NCI-H2227 (cell line): ENCODE measurements at regions not wholly inside any gene's neighbourhood (a gene's known extent, or its start where the extent isn't known, plus 50 kb on each side); places are given as distances from the start of the nearest gene placed in this dataset.
"Not testable (repeated sequence)": the region's sequence is repeated elsewhere in the genome, so short reads cannot be mapped to it uniquely, and the experiment has no call there.

Source experiments
- DNase-seq: peaks from one replicate; lab custom pipeline; 2025; ENCODE audit not compliant: unreplicated experiment; lab: John Stamatoyannopoulos, UW

DNA sequence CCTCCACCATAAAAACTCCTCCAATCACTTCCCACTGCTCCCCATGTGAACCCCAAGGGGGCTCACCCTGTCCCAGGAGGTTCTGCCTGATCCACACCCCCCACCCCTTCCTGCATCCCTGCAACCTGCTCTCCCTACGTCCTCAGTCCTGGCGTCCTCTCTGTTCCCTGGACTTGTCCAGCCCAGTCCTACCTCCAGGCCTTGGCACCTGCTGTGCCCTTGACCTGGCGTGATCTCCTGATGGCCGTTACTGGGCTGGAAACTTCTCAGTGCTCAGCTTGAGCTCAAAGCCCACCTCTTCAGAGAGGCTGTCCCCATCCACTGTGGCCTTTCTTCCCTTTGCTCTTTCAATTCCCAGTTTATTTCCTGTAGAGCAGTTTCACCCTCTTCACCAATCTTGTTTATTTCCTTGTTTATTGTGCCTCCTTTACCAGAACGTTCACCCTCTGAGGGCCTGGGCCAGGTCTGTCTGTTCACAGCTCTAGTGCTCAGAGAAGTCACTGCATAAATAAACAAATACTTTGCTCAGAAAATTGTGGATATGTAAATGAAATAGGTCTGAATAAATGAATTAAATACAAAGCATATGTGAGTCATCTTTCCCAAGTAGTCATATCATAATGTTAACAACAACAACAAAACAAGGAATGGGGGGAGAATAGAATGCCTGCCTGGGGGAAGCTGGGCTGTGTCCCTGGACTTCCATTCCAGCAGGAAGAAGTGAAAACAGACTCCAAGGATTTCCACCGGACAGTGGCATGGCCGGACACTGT, 175.7 kb upstream of the SULF2 start:
- DNase-seq, result no peak

GRCh38 chr20:47960277-47960676, 175.0 kb upstream of the SULF2 start:
- no peak for DNase-seq

DNA sequence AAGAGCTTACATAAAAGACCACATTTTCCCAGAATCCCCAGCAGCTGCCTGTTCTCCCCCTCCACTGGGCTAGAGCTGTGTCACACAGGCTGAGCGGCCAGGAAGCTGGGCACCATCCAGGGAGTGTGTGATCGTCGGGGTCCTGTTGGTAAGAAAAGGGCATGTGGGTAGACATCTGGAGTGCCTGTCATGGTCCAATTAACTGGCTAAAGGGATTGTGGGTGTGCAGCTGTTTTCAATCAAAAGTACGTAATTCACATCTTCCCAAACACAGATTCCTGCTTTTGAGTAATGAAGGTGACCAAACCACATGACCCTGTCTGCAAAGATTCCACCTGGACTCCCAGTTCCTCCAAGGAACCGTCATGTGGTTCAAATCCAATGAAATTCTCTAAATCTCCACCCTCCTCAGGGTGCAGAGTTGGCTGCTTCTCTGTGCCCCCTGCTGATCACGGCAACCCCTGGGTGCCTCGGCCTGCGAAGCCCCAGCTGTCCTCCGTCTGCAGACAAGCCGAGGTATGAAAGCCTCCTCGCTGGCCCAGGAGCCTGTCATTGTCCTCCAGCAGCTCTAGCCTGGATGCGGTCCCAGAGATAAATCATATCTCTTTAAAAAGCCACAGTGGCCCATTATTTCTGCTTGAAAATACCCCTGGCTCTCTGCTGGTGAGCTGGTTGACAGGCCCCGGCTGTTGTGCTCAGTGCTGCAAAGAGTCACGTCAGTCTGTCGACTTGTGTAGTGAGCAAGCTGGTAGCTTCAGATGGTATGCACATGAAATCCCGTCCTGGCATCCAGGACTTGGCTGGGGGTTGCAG, 172.9 kb upstream of the SULF2 start:
- not testable (repeated sequence) for DNase-seq

DNA sequence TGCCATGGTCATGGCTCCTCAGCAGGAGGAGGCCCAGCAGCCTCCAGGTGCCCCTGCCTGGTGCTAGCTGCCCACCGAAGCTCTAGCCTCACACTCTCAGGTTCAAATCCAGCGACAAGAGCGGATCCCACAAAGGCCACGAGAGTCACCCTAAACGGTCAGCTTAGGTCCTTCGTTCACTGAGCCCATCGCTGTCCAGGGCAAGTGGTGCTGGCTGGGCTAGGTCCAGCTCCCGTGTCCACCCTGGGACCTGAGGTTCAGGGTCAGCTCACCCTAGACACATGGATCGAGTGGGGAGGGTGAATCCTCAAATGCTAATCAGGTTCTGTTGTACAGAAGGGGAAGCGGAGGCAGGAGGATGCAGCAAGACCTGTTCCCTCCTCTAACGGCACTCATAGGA, 171.9 kb upstream of the SULF2 start:
- DNase-seq, result no peak

- no peak for DNase-seq
Observed at GRCh38 chr20:47956268-47956995, 171.2 kb upstream of the SULF2 start.

- DNase-seq, result no peak
Observed at GRCh38 chr20:47953471-47953870, 168.2 kb upstream of the SULF2 start.

- no peak for DNase-seq
Observed at GRCh38 chr20:47952023-47952564, 166.8 kb upstream of the SULF2 start.

GRCh38 chr20:47951521-47951971, 166.3 kb upstream of the SULF2 start:
- no peak for DNase-seq

- DNase-seq, result no peak
Observed at GRCh38 chr20:47950913-47951283, 165.6 kb upstream of the SULF2 start.

- peak; percentile 33 for DNase-seq
Observed at GRCh38 chr20:47950124-47950912, 165.0 kb upstream of the SULF2 start.

- DNase-seq, result no peak
Observed at GRCh38 chr20:47949230-47949629, 163.9 kb upstream of the SULF2 start.

DNA sequence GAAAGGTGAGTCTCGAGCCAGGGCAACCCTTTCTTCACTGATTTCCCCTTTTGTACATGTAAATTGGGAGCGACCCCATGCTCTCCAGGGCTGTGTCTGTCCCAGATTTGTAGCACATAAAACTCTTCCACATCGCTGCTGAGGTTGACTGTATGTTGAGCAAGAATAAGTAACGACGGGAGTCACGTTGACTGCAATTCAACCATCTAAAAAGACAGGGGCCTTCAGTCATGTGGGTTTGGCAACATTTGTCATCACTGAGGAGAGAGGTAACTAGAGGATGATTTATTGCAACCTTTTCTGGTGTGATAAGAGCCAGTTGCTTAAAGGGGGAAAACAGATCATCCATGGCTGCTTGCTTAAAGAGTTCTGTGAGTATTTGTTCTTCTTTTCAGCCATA, 159.4 kb upstream of the SULF2 start:
- DNase-seq, result no peak

- DNase-seq, result no peak
Observed at GRCh38 chr20:47941869-47942268, 156.6 kb upstream of the SULF2 start.

DNA sequence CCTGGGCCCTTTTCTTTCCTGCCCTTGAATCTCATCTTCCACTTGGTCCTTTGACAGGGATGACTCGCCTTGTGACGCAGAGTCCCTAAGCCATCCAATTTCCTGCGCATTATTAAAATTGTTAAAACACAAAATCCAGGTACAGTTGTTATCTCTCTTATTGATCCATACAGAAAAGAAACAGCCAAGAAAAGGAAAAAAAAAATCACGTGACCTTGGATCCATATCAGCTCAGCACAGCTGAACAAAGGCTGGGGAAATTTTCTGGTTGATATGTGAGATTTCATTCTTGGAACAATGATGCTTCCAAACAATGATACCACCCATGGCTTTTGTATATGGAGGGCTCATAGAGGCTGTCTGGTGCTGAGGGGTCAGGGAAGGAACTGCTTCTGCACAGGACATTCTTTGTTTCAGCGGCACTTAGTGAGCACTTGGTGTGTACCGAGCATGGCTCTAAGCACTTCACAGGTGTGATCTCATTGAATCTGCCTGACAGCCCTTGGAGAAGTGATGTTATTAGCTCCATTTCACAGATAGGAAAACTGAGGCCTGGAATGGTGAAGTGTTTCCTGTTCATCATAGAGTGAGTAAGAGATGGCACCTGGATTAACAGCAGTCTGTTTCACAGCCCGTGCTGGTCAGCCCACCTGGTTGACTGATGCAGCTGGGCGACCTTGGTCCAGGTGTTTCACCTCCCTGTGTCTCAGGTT, 155.0 kb upstream of the SULF2 start:
- no peak for DNase-seq

GRCh38 chr20:47936612-47937011, 151.3 kb upstream of the SULF2 start:
- DNase-seq, result no peak

GRCh38 chr20:47934761-47935160, 149.5 kb upstream of the SULF2 start:
- DNase-seq, result no peak

DNA sequence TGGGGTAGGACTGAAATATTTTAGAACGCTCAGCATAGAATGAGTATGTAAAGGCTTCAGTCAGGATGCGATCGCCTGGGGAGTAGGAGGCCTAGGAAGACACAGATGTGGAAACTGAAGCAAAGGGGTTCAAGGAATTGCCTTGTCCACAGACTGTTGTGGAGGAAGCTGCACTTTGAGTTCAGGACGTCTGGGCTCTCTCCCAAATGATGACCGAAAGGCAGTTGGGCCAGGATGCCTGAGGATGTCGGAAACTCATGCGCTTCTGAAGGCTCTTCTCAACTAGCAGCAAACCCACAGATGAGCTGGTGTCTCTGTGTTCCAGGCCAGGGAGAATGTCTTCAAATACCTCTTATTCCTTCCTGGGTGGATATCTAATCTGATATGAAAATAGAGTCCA, 146.2 kb upstream of the SULF2 start:
- DNase-seq, result no peak

GRCh38 chr20:47931002-47931401, 145.7 kb upstream of the SULF2 start:
- DNase-seq, result no peak

- no peak for DNase-seq
Observed at GRCh38 chr20:47929368-47930115, 144.3 kb upstream of the SULF2 start.
